GM21723 (cell line): ENCODE measurements at regions not wholly inside any gene's neighbourhood (a gene's known extent, or its start where the extent isn't known, plus 50 kb on each side); places are given as distances from the start of the nearest gene placed in this dataset.

ENCODE experiments used
- ATAC-seq: cut with Tn5 transposase; IDR thresholded peaks from one replicate; pipeline ENCODE4 v1.9.1; 2021; ENCODE audit warnings: mild to moderate bottlenecking, moderate library complexity; ENCODE audit not compliant: unreplicated experiment

GRCh38 chr11:37038911-37039310, 440.9 kb upstream of the RAG2 start:
- no peak for ATAC-seq

GRCh38 chr11:37026741-37027140, 428.7 kb upstream of the RAG2 start:
- ATAC-seq, result no peak

GRCh38 chr11:37026326-37026725, 428.3 kb upstream of the RAG2 start:
- no peak for ATAC-seq

- no peak for ATAC-seq
Observed at GRCh38 chr11:37006563-37006962, 408.5 kb upstream of the RAG2 start.

GRCh38 chr11:37002831-37003230, 404.8 kb upstream of the RAG2 start:
- no peak for ATAC-seq

- no peak for ATAC-seq
Observed at GRCh38 chr11:36997656-36998055, 399.6 kb upstream of the RAG2 start.

- no peak for ATAC-seq
Observed at GRCh38 chr11:36996795-36997194, 398.8 kb upstream of the RAG2 start.

GRCh38 chr11:36994208-36994607, 396.2 kb upstream of the RAG2 start:
- ATAC-seq, result no peak

GRCh38 chr11:36988556-36988955, 390.5 kb upstream of the RAG2 start:
- ATAC-seq, result no peak

GRCh38 chr11:36985562-36985961, 387.5 kb upstream of the RAG2 start:
- no peak for ATAC-seq

- no peak for ATAC-seq
Observed at GRCh38 chr11:36976741-36977140, 378.7 kb upstream of the RAG2 start.

GRCh38 chr11:36974771-36975170, 376.7 kb upstream of the RAG2 start:
- ATAC-seq, result no peak

- no peak for ATAC-seq
Observed at GRCh38 chr11:36953976-36954375, 355.9 kb upstream of the RAG2 start.

GRCh38 chr11:36948460-36949127, 350.6 kb upstream of the RAG2 start:
- no peak for ATAC-seq

GRCh38 chr11:36945384-36945783, 347.3 kb upstream of the RAG2 start:
- ATAC-seq, result no peak

GRCh38 chr11:36933481-36933880, 335.4 kb upstream of the RAG2 start:
- ATAC-seq, result no peak

- no peak for ATAC-seq
Observed at GRCh38 chr11:36931139-36931538, 333.1 kb upstream of the RAG2 start.

GRCh38 chr11:36930256-36930655, 332.2 kb upstream of the RAG2 start:
- no peak for ATAC-seq

GRCh38 chr11:36929401-36929800, 331.4 kb upstream of the RAG2 start:
- no peak for ATAC-seq

GRCh38 chr11:36928621-36929020, 330.6 kb upstream of the RAG2 start:
- no peak for ATAC-seq

- ATAC-seq, result no peak
Observed at GRCh38 chr11:36899800-36900199, 301.8 kb upstream of the RAG2 start.

- ATAC-seq, result no peak
Observed at GRCh38 chr11:36890841-36891240, 292.8 kb upstream of the RAG2 start.

GRCh38 chr11:36890121-36890679, 292.2 kb upstream of the RAG2 start:
- no peak for ATAC-seq
